Endothelial cell of umbilical vein (primary cell): ENCODE measurements at regions not wholly inside any gene's neighbourhood (a gene's known extent, or its start where the extent isn't known, plus 50 kb on each side); places are given as distances from the start of the nearest gene placed in this dataset.

ENCODE experiments used
- BruUV-seq: library from RNA; stranded (reverse); fragments of 400-500 nt; replicated peaks from 2 replicates; lab custom pipeline; 2021; lab: Mats Ljungman, UMichigan
- CTCF ChIA-PET: fragments of 300-600, 350-600 bp; sonication (Branson Sonifier 250); formaldehyde crosslinking; loops from one replicate; lab custom pipeline; 2021; ENCODE audit warnings: antibody characterized with exemption, inconsistent platforms; lab: Charles Lee
- POLR2A ChIA-PET: fragments of 300-600, 350-600 bp; sonication (Branson Sonifier 250); formaldehyde crosslinking; loops from one replicate; lab custom pipeline; 2021; ENCODE audit warnings: antibody characterized with exemption, inconsistent platforms; lab: Charles Lee
- DNase-seq: peaks from one replicate; pipeline ENCODE4 v3.0.0-alpha.2; 2011; ENCODE audit warnings: low read depth, low spot score
- FAIRE-seq: peaks from 2 replicates; lab custom pipeline; 2011; peaks lifted over from hg19 to GRCh38; lab: Jason Lieb, UNC
- H2AFZ ChIP-seq: 2 replicates; pipeline ENCODE4 v1.6.0; 2012; ENCODE audit warnings: low read depth, low read length, control low read depth, inconsistent platforms
- H3K27ac ChIP-seq: 2 replicates; pipeline ENCODE4 v1.5.1; 2011; ENCODE audit warnings: low read depth, mild to moderate bottlenecking, control low read depth, low read length, moderate library complexity; ENCODE audit not compliant: insufficient read depth
- H3K27me3 ChIP-seq, 2 experiments: 2 replicates each; pipeline versions ENCODE4 v1.6.0 to v1.6.1; 2011; ENCODE audit warnings: low read length in 2 of 2, mixed read lengths in 1 of 2; ENCODE audit not compliant: control insufficient read depth in 2 of 2, insufficient read depth in 2 of 2
- H3K36me3 ChIP-seq, 2 experiments: 2 replicates in 1 of 2; 3 replicates in 1 of 2; pipeline ENCODE4 v1.5.1; 2011; ENCODE audit warnings: low read length in 2 of 2, mild to moderate bottlenecking in 1 of 2, moderate library complexity in 1 of 2; ENCODE audit not compliant: control insufficient read depth in 2 of 2, insufficient read depth in 2 of 2; ENCODE audit errors: extremely low read depth in 1 of 2
- H3K4me1 ChIP-seq: 3 replicates; pipeline ENCODE4 v1.5.1; 2011; ENCODE audit warnings: mild to moderate bottlenecking, low read length; ENCODE audit not compliant: control insufficient read depth, insufficient read depth; ENCODE audit errors: extremely low read depth
- H3K4me2 ChIP-seq: 2 replicates; pipeline ENCODE4 v1.6.1; 2011; ENCODE audit warnings: low read length, control low read depth, mixed read lengths; ENCODE audit not compliant: insufficient read depth
- H3K4me3 ChIP-seq, 3 experiments: fragments of 200-600 bp in 1 of 3; sonication (generic), shearing (Covaris generic) in 1 of 3; replicated peaks in 1 of 3; 2 replicates each; pipeline ENCODE4 v1.5.1; 2011 to 2016; ENCODE audit warnings: control low read depth in 3 of 3, low read length in 3 of 3, mild to moderate bottlenecking in 2 of 3, inconsistent platforms in 1 of 3, low read depth in 1 of 3, moderate library complexity in 1 of 3; ENCODE audit not compliant: insufficient read depth in 1 of 3
- H3K79me2 ChIP-seq: 2 replicates; pipeline ENCODE4 v1.6.0; 2012; ENCODE audit warnings: low read length, inconsistent platforms; ENCODE audit not compliant: control insufficient read depth, insufficient read depth
- H3K9ac ChIP-seq: replicated peaks from 2 replicates; pipeline ENCODE3; 2011; ENCODE audit warnings: low read length, control low read depth; ENCODE audit not compliant: insufficient read depth; ENCODE audit errors: extremely low read depth
- H3K9me1 ChIP-seq: replicated peaks from 3 replicates; pipeline ENCODE4 v1.6.0; 2011; ENCODE audit warnings: mild to moderate bottlenecking, low read length; ENCODE audit not compliant: control insufficient read depth, insufficient read depth; ENCODE audit errors: extremely low read depth
- H3K9me3 ChIP-seq: replicated peaks from 2 replicates; pipeline ENCODE4 v1.5.1; 2012; ENCODE audit warnings: low read length, inconsistent platforms; ENCODE audit not compliant: control insufficient read depth, insufficient read depth
- H4K20me1 ChIP-seq: replicated peaks from 2 replicates; pipeline ENCODE3; 2011; ENCODE audit warnings: mild to moderate bottlenecking, low read length; ENCODE audit not compliant: control insufficient read depth, insufficient read depth; ENCODE audit errors: extremely low read depth
- CTCF ChIP-seq, 2 donors: IDR thresholded peaks; 1 replicate in 1 of 2; 2 replicates in 1 of 2; pipeline ENCODE4 v1.5.1; 2011; ENCODE audit warnings: low read length in 2 of 2, mild to moderate bottlenecking in 2 of 2, moderate library complexity in 2 of 2, control low read depth in 1 of 2, inconsistent platforms in 1 of 2, low read depth in 1 of 2; ENCODE audit not compliant: insufficient read depth in 1 of 2; ENCODE audit errors: extremely low read depth in 1 of 2
- EZH2 ChIP-seq: IDR thresholded peaks from 2 replicates; pipeline ENCODE4 v1.6.1; 2012; ENCODE audit warnings: borderline replicate concordance, low read depth, mild to moderate bottlenecking, moderate library complexity, low read length, inconsistent platforms; ENCODE audit not compliant: severe bottlenecking
- FOS ChIP-seq: IDR thresholded peaks from 2 replicates; pipeline ENCODE4 v1.6.1; 2011; ENCODE audit warnings: mild to moderate bottlenecking, low read length, moderate library complexity, borderline replicate concordance; ENCODE audit not compliant: insufficient read depth
- GATA2 ChIP-seq: IDR thresholded peaks from 2 replicates; pipeline ENCODE4 v1.7.0; 2011; ENCODE audit warnings: low read depth, mild to moderate bottlenecking, moderate library complexity, mixed read lengths, low read length; ENCODE audit not compliant: insufficient read length, insufficient read depth
- JUN ChIP-seq: IDR thresholded peaks from 2 replicates; pipeline ENCODE4 v1.6.1; 2011; ENCODE audit warnings: borderline replicate concordance, low read depth; ENCODE audit not compliant: insufficient read length, insufficient read depth
- MYC ChIP-seq: IDR thresholded peaks from one replicate; pipeline ENCODE4 v1.6.1; 2011; ENCODE audit warnings: mild to moderate bottlenecking, low read depth, low read length
- POLR2A ChIP-seq: IDR thresholded peaks from 2 replicates; pipeline ENCODE4 v1.6.1; 2012; ENCODE audit warnings: low read depth, mild to moderate bottlenecking, control low read depth, low read length
- POLR2AphosphoS5 ChIP-seq: IDR thresholded peaks from 2 replicates; pipeline ENCODE4 v1.6.1; 2012; ENCODE audit warnings: low read depth, mild to moderate bottlenecking, control low read depth, low read length, moderate library complexity; ENCODE audit not compliant: insufficient read depth
- dilution Hi-C: fragments of 300-500 bp; cut with MboI; formaldehyde crosslinking; loops from one replicate; pipeline ENCODE4 v1.15.0; 2019; ENCODE audit warnings: low sequenced_read_pairs; ENCODE audit not compliant: extremely low pct_ligation_motif_present
- intact Hi-C: fragments of 100-400 bp; cut with micrococcal nuclease; formaldehyde crosslinking; loops from one replicate; pipeline ENCODE4 v1.10.0; 2022
- TF ChIP-seq, protein P1 (sequence below): IDR thresholded peaks from 2 replicates; pipeline ENCODE4 v1.6.1; 2011; ENCODE audit not compliant: insufficient read depth, insufficient read length

DNA sequence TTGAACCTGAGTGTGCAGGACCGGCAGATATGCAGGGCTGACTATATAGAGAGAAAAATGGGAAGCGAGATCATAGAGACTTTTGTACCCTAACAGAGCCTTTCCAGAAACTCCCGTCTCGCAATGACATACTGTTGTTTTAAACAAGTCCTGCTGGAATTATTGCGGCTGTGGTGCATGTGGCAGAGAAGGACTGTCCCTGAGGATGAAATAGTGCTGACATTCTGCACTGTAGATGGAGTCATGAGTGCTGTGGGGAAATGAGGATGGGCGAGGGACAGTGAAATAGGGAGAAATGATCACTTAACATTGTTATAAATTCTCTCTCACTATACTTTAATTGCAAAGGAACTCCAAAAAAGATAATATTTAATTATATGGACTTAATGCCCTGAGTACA, 50.4 kb upstream of the KLHL14 start:
- no peaks in the 10 kb centered on the region for H3K79me2 ChIP-seq
- intact Hi-C loops (no loop called here), dilution Hi-C loops (no loop called here)
- H4K20me1 ChIP-seq, result no peaks in the 10 kb centered on the region
- no peak for DNase-seq
- H3K4me3 ChIP-seq, result no peak overlapping the region
- H3K4me1 ChIP-seq, result no peaks in the 10 kb centered on the region
- ChIA-PET CTCF (interaction anchor here (1.5 kb wide), 1 partner anchor 10 kb away, joined by 3 read pairs; no protein-coding TSS in a partner anchor), POLR2A (no interaction called here)
- H3K27ac ChIP-seq, result no peak overlapping the region
- H3K9ac ChIP-seq, result no peak overlapping the region
- no peaks in the 10 kb centered on the region for H3K36me3 ChIP-seq
- no peak for FAIRE-seq
- no TSS peak for BruUV-seq
- TF ChIP-seq, protein P1, sequence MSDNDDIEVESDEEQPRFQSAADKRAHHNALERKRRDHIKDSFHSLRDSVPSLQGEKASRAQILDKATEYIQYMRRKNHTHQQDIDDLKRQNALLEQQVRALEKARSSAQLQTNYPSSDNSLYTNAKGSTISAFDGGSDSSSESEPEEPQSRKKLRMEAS, result no peak
- TF ChIP-seq EZH2, result no peak
- TF ChIP-seq MYC, result no peak
- no peak for TF ChIP-seq POLR2A
- no peak for TF ChIP-seq GATA2
- no peak for TF ChIP-seq FOS
- TF ChIP-seq CTCF (IDR thresholded peaks at IDR 0.05; ENCODE audit: extremely low read depth in 1 of 2, insufficient read depth in 1 of 2, low read depth in 1 of 2, low read length in 2 of 2), result no peak
- TF ChIP-seq JUN, result no peak
- TF ChIP-seq POLR2AphosphoS5, result no peak
- no peaks in the 10 kb centered on the region for H3K27me3 ChIP-seq
- H3K9me1 ChIP-seq, result no peaks in the 10 kb centered on the region
- H3K4me2 ChIP-seq, result no peak overlapping the region
- H3K9me3 ChIP-seq, result no peaks in the 10 kb centered on the region
- H2AFZ ChIP-seq, result no peak overlapping the region
